C4-2B (cell line): ENCODE measurements at regions not wholly inside any gene's neighbourhood (a gene's known extent, or its start where the extent isn't known, plus 50 kb on each side); places are given as distances from the start of the nearest gene placed in this dataset.

ENCODE experiments used
- H3K27ac ChIP-seq: fragments of 450-650 bp; 2 replicates; pipeline ENCODE4 v1.5.1; 2017
- CTCF ChIP-seq: fragments of 450-650 bp; conservative IDR thresholded peaks from 2 replicates; pipeline ENCODE4 v1.5.1; 2017; ENCODE audit warnings: mild to moderate bottlenecking
- ZFX ChIP-seq: fragments of 450-650 bp; IDR thresholded peaks from 2 replicates; pipeline ENCODE4 v1.6.1; 2017

- TF ChIP-seq ZFX (no peak), CTCF (no peak)
- H3K27ac ChIP-seq: no peak overlapping the region
Measured at GRCh38 chr18:27556741-27557140, 371.6 kb upstream of the CHST9 start.

GRCh38 chr18:27549335-27550039, 364.4 kb upstream of the CHST9 start:
- H3K27ac ChIP-seq: no peak overlapping the region
- TF ChIP-seq ZFX (no peak), CTCF (peak; percentile 6; the same call in 1 of the 2 replicates)

GRCh38 chr18:27546991-27547390, 361.9 kb upstream of the CHST9 start:
- no peak overlapping the region for H3K27ac ChIP-seq
- TF ChIP-seq ZFX (no peak), CTCF (no peak)

GRCh38 chr18:27544206-27544605, 359.1 kb upstream of the CHST9 start:
- TF ChIP-seq ZFX: no peak
- no peak for TF ChIP-seq CTCF
- no peak overlapping the region for H3K27ac ChIP-seq

- TF ChIP-seq ZFX (no peak), CTCF (no peak)
- H3K27ac ChIP-seq: no peak overlapping the region
Measured at GRCh38 chr18:27541293-27541692, 356.2 kb upstream of the CHST9 start.

- TF ChIP-seq ZFX (no peak), CTCF (no peak)
- H3K27ac ChIP-seq: no peak overlapping the region
Measured at GRCh38 chr18:27540111-27540510, 355.0 kb upstream of the CHST9 start.

GRCh38 chr18:27528925-27529521, 343.9 kb upstream of the CHST9 start:
- H3K27ac ChIP-seq: no peak overlapping the region
- no peak for TF ChIP-seq ZFX
- no peak for TF ChIP-seq CTCF
